ENCODE measurements at regions not wholly inside any gene's neighbourhood (a gene's known extent, or its start where the extent isn't known, plus 50 kb on each side); places are given as distances from the start of the nearest gene placed in this dataset.

- Histone ChIP-seq H3K36me3 (ENCODE audit: insufficient read depth, low read length) (no peaks in the 10 kb centered on the region), H3K27me3 (ENCODE audit: control insufficient read depth in 1 of 2, insufficient read depth in 2 of 2, low read length in 2 of 2) (no peaks in the 10 kb centered on the region), H3K4me1 (ENCODE audit: insufficient read depth, low read length) (no peaks in the 10 kb centered on the region), H3K27ac (ENCODE audit: low read depth in 1 of 2, low read length in 2 of 2) (no peak overlapping the region), H3K9me3 (ENCODE audit: control insufficient read depth in 1 of 2, insufficient read depth in 1 of 2, low read length in 2 of 2) (peaks cover 0 to 5% of the 10 kb centered on the region in 2 experiments), H3K4me3 (ENCODE audit: low read length) (no peak overlapping the region)
- ATAC-seq (ENCODE audit: poor library complexity) = no peak
- no peak for TF ChIP-seq CTCF (IDR thresholded peaks at IDR 0.05)
- ChIA-PET POLR2A (no interaction called here), CTCF (no interaction called here)
- no peak for DNase-seq
- Mint-ChIP-seq H3K4me1 (ENCODE audit: low read depth) (no peaks in the 10 kb centered on the region), H3K27me3 (no peaks in the 10 kb centered on the region), H3K9me3 (peaks cover 6% of the 10 kb centered on the region), H3K36me3 (ENCODE audit: low read depth) (no peaks in the 10 kb centered on the region), H3K4me3 (no peak overlapping the region), H3K27ac (no peak overlapping the region)
- intact Hi-C loops (cut with DNase I, micrococcal nuclease) = no loop called here
Measured at GRCh38 chr4:32884198-32884597, 2164.0 kb downstream of the PCDH7 start.

- H3K4me3 Mint-ChIP-seq = no peak overlapping the region
- POLR2A ChIA-PET = no interaction called here
- H3K9me3 ChIP-seq (ENCODE audit: control insufficient read depth in 1 of 2, insufficient read depth in 1 of 2, low read length in 2 of 2) = peaks cover 0 to 4% of the 10 kb centered on the region in 2 experiments
- H3K4me3 ChIP-seq (ENCODE audit: low read length) = no peak overlapping the region
- H3K36me3 ChIP-seq (ENCODE audit: insufficient read depth, low read length) = no peaks in the 10 kb centered on the region
- H3K27me3 Mint-ChIP-seq = no peaks in the 10 kb centered on the region
- intact Hi-C loops (cut with DNase I, micrococcal nuclease) = no loop called here
- no peaks in the 10 kb centered on the region for H3K4me1 Mint-ChIP-seq (ENCODE audit: low read depth)
- H3K4me1 ChIP-seq (ENCODE audit: insufficient read depth, low read length) = no peaks in the 10 kb centered on the region
- H3K27ac ChIP-seq (ENCODE audit: low read depth in 1 of 2, low read length in 2 of 2) = no peak overlapping the region
- peaks cover 4% of the 10 kb centered on the region for H3K9me3 Mint-ChIP-seq
- no peaks in the 10 kb centered on the region for H3K36me3 Mint-ChIP-seq (ENCODE audit: low read depth)
- TF ChIP-seq CTCF (IDR thresholded peaks at IDR 0.05) = no peak
- CTCF ChIA-PET = no interaction called here
- no peaks in the 10 kb centered on the region for H3K27me3 ChIP-seq (ENCODE audit: control insufficient read depth in 1 of 2, insufficient read depth in 2 of 2, low read length in 2 of 2)
- no peak for DNase-seq
- no peak overlapping the region for H3K27ac Mint-ChIP-seq
- no peak for ATAC-seq (ENCODE audit: poor library complexity)
Measured at GRCh38 chr4:32890398-32890797, 2170.2 kb downstream of the PCDH7 start.

GRCh38 chr4:32909053-32909452, 2188.9 kb downstream of the PCDH7 start:
- intact Hi-C loops (cut with DNase I, micrococcal nuclease) = no loop called here
- Mint-ChIP-seq H3K4me3 (no peak overlapping the region), H3K27ac (no peak overlapping the region), H3K27me3 (no peaks in the 10 kb centered on the region), H3K36me3 (ENCODE audit: low read depth) (no peaks in the 10 kb centered on the region), H3K9me3 (peaks cover 10% of the 10 kb centered on the region), H3K4me1 (ENCODE audit: low read depth) (no peaks in the 10 kb centered on the region)
- H3K4me3 ChIP-seq (ENCODE audit: low read length) = no peak overlapping the region
- TF ChIP-seq CTCF (IDR thresholded peaks at IDR 0.05) = no peak
- ATAC-seq (ENCODE audit: poor library complexity) = no peak
- ChIA-PET CTCF (no interaction called here), POLR2A (no interaction called here)
- no peak for DNase-seq
- peaks cover 0 to 17% of the 10 kb centered on the region in 2 experiments for H3K9me3 ChIP-seq (ENCODE audit: control insufficient read depth in 1 of 2, insufficient read depth in 1 of 2, low read length in 2 of 2)
- H3K27me3 ChIP-seq (ENCODE audit: control insufficient read depth in 1 of 2, insufficient read depth in 2 of 2, low read length in 2 of 2) = no peaks in the 10 kb centered on the region
- no peak overlapping the region for H3K27ac ChIP-seq (ENCODE audit: low read depth in 1 of 2, low read length in 2 of 2)
- no peaks in the 10 kb centered on the region for H3K4me1 ChIP-seq (ENCODE audit: insufficient read depth, low read length)
- no peaks in the 10 kb centered on the region for H3K36me3 ChIP-seq (ENCODE audit: insufficient read depth, low read length)
